ENCODE measurements at regions not wholly inside any gene's neighbourhood (a gene's known extent, or its start where the extent isn't known, plus 50 kb on each side); places are given as distances from the start of the nearest gene placed in this dataset.
"Not testable (repeated sequence)": the region's sequence is repeated elsewhere in the genome, so short reads cannot be mapped to it uniquely, and the experiment has no call there.

- H3K27me3 Mint-ChIP-seq; CTCF ChIA-PET; DNase-seq; H3K9me3 Mint-ChIP-seq (ENCODE audit: low read depth); ATAC-seq; H3K4me3 Mint-ChIP-seq; H3K36me3 Mint-ChIP-seq; H3K4me1 Mint-ChIP-seq; H3K27ac Mint-ChIP-seq: not testable (repeated sequence)
These were observed 56.1 kb upstream of the H2AZ1 start for GRCh38 chr4:100006161-100006560.
